ENCODE measurements at regions not wholly inside any gene's neighbourhood (a gene's known extent, or its start where the extent isn't known, plus 50 kb on each side); places are given as distances from the start of the nearest gene placed in this dataset.
"Not testable (repeated sequence)": the region's sequence is repeated elsewhere in the genome, so short reads cannot be mapped to it uniquely, and the experiment has no call there.

DNA sequence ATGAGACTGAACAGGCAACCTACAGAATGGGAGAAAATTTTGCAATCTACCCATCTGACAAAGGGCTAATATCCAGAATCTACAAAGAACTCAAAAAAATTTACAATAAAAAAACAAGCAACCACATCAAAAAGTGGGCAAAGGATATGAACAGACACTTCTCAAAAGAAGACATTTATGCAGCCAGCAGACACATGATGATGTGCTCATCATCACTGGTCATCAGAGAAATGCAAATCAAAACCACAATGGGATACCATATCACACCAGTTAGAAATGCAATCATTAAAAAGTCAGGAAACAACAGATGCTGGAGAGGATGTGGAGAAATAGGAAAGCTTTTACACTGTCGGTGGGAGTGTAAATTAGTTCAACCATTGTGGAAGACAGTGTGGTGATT is 51.7 kb upstream of the PAXBP1 start:
- H3K79me2 ChIP-seq (ENCODE audit: low read length); H4K20me1 ChIP-seq (ENCODE audit: insufficient read depth, low read length); DNase-seq; H3K4me3 ChIP-seq (ENCODE audit: low read length); H3K36me3 ChIP-seq (replicated peaks; ENCODE audit: insufficient read depth, low read length); H3F3A ChIP-seq (ENCODE audit: insufficient read depth, low read length); H3K4me2 ChIP-seq (ENCODE audit: low read depth, low read length); H3K27ac ChIP-seq (ENCODE audit: low read length); H3K9me2 ChIP-seq (replicated peaks; ENCODE audit: insufficient read depth, low read length); H3K4me1 ChIP-seq (ENCODE audit: low read length); H3K9me3 ChIP-seq (replicated peaks; ENCODE audit: insufficient read depth, low read length); H3K9ac ChIP-seq (ENCODE audit: low read length); H3K27me3 ChIP-seq (replicated peaks; ENCODE audit: insufficient read depth, low read length); H2AFZ ChIP-seq (ENCODE audit: low read length): not testable (repeated sequence)

DNA sequence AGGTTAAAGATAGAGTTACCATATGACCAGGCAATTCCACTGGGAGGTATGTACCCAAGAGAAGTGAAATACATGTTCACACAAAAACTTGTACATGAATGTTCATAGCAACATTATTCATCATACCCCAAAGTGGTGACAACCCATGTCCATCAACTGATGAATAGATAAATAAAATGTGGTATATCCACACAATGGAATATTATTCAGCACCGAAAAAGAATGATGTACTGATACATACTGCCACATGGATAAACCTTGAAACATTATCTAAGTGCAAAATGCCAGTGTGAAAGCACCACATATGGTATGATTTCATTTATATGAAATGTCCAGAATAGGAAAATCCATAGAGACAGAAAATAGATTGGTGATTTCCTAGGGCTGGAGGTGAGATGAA is 53.4 kb upstream of the PAXBP1 start:
- no peak for TF ChIP-seq EZH2 (optimal IDR thresholded peaks at IDR 0.05; ENCODE audit: low read depth, low read length)
- no peak for TF ChIP-seq EZH2phosphoT487 (IDR thresholded peaks at IDR 0.05; ENCODE audit: low read length)
- TF ChIP-seq, protein P1, sequence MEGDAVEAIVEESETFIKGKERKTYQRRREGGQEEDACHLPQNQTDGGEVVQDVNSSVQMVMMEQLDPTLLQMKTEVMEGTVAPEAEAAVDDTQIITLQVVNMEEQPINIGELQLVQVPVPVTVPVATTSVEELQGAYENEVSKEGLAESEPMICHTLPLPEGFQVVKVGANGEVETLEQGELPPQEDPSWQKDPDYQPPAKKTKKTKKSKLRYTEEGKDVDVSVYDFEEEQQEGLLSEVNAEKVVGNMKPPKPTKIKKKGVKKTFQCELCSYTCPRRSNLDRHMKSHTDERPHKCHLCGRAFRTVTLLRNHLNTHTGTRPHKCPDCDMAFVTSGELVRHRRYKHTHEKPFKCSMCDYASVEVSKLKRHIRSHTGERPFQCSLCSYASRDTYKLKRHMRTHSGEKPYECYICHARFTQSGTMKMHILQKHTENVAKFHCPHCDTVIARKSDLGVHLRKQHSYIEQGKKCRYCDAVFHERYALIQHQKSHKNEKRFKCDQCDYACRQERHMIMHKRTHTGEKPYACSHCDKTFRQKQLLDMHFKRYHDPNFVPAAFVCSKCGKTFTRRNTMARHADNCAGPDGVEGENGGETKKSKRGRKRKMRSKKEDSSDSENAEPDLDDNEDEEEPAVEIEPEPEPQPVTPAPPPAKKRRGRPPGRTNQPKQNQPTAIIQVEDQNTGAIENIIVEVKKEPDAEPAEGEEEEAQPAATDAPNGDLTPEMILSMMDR (IDR thresholded peaks at IDR 0.05; ENCODE audit: low read length), result no peak
- H3K9ac ChIP-seq (ENCODE audit: low read length), result no peak overlapping the region
- H3K4me3 ChIP-seq (ENCODE audit: low read length), result no peak overlapping the region
- H3K9me2 ChIP-seq (replicated peaks; ENCODE audit: insufficient read depth, low read length), result no peaks in the 10 kb centered on the region
- H3K9me3 ChIP-seq (replicated peaks; ENCODE audit: insufficient read depth, low read length), result no peaks in the 10 kb centered on the region
- no peaks in the 10 kb centered on the region for H3K27me3 ChIP-seq (replicated peaks; ENCODE audit: insufficient read depth, low read length)
- H4K20me1 ChIP-seq (ENCODE audit: insufficient read depth, low read length), result no peaks in the 10 kb centered on the region
- H3K27ac ChIP-seq (ENCODE audit: low read length), result no peak overlapping the region
- H3K36me3 ChIP-seq (replicated peaks; ENCODE audit: insufficient read depth, low read length), result no peaks in the 10 kb centered on the region
- H3K4me2 ChIP-seq (ENCODE audit: low read depth, low read length), result no peak overlapping the region
- no peaks in the 10 kb centered on the region for H3K79me2 ChIP-seq (ENCODE audit: low read length)
- DNase-seq, result no peak
- H3K4me1 ChIP-seq (ENCODE audit: low read length), result no peaks in the 10 kb centered on the region
- no peak overlapping the region for H2AFZ ChIP-seq (ENCODE audit: low read length)
- H3F3A ChIP-seq (ENCODE audit: insufficient read depth, low read length), result no peaks in the 10 kb centered on the region

DNA sequence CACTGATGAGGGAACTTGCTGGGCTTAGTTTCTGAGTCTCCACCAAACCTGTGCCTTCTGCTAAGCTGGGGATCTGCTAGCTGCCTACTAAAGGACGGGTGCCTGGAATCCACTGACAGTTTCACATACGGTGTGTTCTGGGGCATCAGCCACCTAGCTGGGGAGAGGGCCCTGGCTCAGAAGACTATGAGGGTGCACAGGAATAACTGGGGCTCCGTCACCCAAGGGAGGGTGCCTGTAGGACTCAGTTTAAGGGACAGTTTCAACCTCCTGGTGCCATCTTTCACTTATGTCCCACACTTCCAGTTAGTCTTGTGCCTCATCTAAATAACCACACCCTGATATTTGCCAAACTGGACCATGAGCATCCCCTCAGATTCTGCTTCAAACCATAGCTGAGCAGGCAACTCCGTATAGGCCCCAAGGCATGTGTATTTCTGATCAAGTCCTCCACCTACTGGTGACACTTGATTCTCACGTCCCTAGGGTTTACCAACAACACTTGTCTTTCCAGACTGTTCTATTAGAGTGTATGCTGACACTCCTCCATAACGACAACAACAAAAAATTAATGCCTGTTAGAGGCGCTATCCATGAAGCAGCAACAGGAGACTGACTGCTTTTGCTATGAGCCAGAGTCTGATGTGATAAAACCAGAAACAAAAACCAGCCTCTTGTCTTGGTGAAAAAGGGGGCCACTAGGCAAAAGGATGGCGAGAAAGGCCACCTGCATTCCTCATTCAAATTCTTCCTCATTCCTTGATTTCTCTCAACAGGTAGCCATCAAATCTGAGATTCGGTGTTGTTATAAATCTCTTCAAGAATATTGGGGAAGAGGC is 55.0 kb upstream of the PAXBP1 start:
- no peak overlapping the region for H3K9ac ChIP-seq (ENCODE audit: low read length)
- no peaks in the 10 kb centered on the region for H3K4me1 ChIP-seq (ENCODE audit: low read length)
- no peaks in the 10 kb centered on the region for H4K20me1 ChIP-seq (ENCODE audit: insufficient read depth, low read length)
- H3K79me2 ChIP-seq (ENCODE audit: low read length), result no peaks in the 10 kb centered on the region
- no peak overlapping the region for H3K4me3 ChIP-seq (ENCODE audit: low read length)
- no peak overlapping the region for H3K27ac ChIP-seq (ENCODE audit: low read length)
- H3K9me3 ChIP-seq (replicated peaks; ENCODE audit: insufficient read depth, low read length), result no peaks in the 10 kb centered on the region
- no peak for TF ChIP-seq EZH2 (optimal IDR thresholded peaks at IDR 0.05; ENCODE audit: low read depth, low read length)
- TF ChIP-seq, protein P1 (IDR thresholded peaks at IDR 0.05; ENCODE audit: low read length), result peak; percentile 81
- peak; percentile 77 for DNase-seq
- no peaks in the 10 kb centered on the region for H3F3A ChIP-seq (ENCODE audit: insufficient read depth, low read length)
- no peaks in the 10 kb centered on the region for H3K27me3 ChIP-seq (replicated peaks; ENCODE audit: insufficient read depth, low read length)
- H3K4me2 ChIP-seq (ENCODE audit: low read depth, low read length), result no peak overlapping the region
- 0 out of 2 replicates have a peak overlapping the region, but pooled peaks have one; percentile 21 for H2AFZ ChIP-seq (ENCODE audit: low read length)
- H3K9me2 ChIP-seq (replicated peaks; ENCODE audit: insufficient read depth, low read length), result no peaks in the 10 kb centered on the region
- H3K36me3 ChIP-seq (replicated peaks; ENCODE audit: insufficient read depth, low read length), result no peaks in the 10 kb centered on the region

DNA sequence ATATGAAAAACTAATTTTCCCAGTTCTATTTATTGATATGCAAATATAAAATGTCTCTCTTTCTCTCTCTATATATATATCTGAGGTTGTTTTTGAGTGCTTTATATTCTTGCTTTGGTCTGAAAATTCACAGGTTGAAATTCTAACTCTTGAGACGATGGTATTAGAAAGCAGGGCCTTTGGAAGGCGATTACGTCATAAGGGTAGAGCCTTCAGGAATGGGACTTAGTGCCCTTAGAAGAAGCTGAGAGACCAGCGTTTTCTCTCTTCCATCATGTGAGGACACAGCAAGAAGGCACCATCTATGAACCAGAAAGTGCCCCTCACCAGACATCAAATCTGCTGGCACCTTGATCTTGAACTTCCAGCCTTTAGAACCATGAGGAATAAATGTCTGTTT is 57.4 kb upstream of the PAXBP1 start:
- DNase-seq, result no peak
- Histone ChIP-seq H3K36me3 (replicated peaks; ENCODE audit: insufficient read depth, low read length) (no peaks in the 10 kb centered on the region), H3K9me2 (replicated peaks; ENCODE audit: insufficient read depth, low read length) (no peaks in the 10 kb centered on the region), H3K9ac (ENCODE audit: low read length) (no peak overlapping the region), H3K4me1 (ENCODE audit: low read length) (no peaks in the 10 kb centered on the region), H3K4me3 (ENCODE audit: low read length) (no peak overlapping the region), H3K27me3 (replicated peaks; ENCODE audit: insufficient read depth, low read length) (no peaks in the 10 kb centered on the region), H3K79me2 (ENCODE audit: low read length) (no peaks in the 10 kb centered on the region), H3K9me3 (replicated peaks; ENCODE audit: insufficient read depth, low read length) (no peaks in the 10 kb centered on the region), H3K4me2 (ENCODE audit: low read depth, low read length) (no peak overlapping the region), H2AFZ (ENCODE audit: low read length) (no peak overlapping the region), H3F3A (ENCODE audit: insufficient read depth, low read length) (no peaks in the 10 kb centered on the region), H4K20me1 (ENCODE audit: insufficient read depth, low read length) (no peaks in the 10 kb centered on the region), H3K27ac (ENCODE audit: low read length) (no peak overlapping the region)
- TF ChIP-seq EZH2phosphoT487 (IDR thresholded peaks at IDR 0.05; ENCODE audit: low read length), result no peak
- TF ChIP-seq, protein P1 (IDR thresholded peaks at IDR 0.05; ENCODE audit: low read length), result no peak
- no peak for TF ChIP-seq EZH2 (optimal IDR thresholded peaks at IDR 0.05; ENCODE audit: low read depth, low read length)
